HS-5 (cell line): ENCODE measurements at regions not wholly inside any gene's neighbourhood (a gene's known extent, or its start where the extent isn't known, plus 50 kb on each side); places are given as distances from the start of the nearest gene placed in this dataset.

Experiments used
- DNase-seq: peaks from one replicate; pipeline ENCODE4 v3.0.0-alpha.2; 2012; ENCODE audit warnings: low read depth

DNA sequence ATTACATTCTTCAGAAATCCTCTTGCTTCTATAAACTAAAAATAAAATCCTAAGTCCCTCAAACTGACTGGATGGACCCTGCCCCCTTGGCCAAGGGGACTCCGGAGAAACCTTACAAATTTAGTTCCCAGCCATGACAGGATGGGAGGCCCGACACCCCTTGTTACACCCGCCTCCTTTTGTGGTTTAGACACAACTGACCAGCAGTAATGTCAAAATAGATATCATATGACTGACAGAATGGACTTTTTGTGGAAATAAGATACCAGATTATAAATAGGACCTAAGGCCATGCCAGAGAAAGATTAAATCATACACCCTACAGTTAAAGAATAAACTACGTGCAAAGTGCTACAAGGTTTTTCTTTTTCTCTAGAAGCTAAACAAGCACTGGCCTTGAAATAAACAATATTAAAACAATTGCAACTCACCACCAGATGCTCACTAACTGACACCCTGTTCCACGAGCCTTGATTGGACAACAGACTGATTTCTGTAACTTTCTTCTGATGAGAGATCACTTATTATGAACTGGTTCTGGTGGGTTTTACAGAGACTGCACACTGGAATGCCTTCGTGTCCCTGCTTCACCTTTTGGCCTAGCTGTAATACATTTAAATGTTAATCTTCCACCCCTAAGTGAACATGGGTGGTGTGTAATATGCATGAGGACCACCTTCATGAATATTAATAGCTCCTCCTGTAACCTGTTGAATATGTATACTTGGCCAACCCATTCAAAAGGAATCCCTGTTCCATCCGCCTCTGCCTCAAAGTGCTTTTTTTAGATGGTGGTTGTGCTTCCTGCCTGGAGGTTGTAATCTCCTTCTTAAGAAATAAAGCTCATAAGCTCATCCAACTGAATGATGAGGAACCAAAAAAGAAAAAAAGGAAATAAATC is 99.6 kb downstream of the ODF2L start:
- no peak for DNase-seq

DNA sequence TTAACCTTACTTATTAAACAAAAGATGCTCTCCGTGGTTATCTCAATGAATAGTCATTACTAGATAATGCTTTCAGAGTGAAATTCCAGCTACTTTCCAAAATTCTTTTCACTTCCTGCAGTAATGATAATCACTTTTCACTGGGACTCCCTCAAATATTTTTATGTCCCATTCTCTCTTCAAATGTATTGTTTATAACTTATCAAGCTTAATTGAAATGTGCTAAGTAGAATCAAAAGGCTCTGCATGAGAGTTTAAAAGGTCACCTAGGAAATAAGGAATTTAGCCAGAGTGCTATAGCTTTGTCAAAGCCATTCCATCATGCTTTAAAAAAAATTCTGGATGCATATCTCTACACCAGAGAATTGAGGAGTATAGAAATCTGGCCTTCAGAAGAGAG is 106.4 kb downstream of the ODF2L start:
- DNase-seq: no peak

DNA sequence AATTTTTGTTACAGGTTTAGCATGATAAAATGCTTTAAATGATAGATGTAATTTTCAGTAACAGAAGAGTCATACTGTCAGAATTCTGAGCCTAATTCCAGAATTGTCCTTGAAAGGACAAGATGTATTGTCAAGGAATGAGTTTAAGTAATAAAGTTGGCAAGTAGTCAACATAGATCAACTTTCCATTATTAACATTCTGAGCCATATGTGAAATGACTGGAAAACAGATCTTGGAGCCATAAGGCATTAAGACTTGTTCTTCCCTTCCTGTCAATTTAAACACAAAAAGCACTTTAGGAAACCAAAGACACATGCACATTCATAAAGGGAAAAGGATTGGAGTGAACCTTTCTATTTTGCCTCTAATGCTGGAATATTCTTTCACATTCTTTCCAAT is 107.0 kb downstream of the ODF2L start:
- DNase-seq: no peak

DNA sequence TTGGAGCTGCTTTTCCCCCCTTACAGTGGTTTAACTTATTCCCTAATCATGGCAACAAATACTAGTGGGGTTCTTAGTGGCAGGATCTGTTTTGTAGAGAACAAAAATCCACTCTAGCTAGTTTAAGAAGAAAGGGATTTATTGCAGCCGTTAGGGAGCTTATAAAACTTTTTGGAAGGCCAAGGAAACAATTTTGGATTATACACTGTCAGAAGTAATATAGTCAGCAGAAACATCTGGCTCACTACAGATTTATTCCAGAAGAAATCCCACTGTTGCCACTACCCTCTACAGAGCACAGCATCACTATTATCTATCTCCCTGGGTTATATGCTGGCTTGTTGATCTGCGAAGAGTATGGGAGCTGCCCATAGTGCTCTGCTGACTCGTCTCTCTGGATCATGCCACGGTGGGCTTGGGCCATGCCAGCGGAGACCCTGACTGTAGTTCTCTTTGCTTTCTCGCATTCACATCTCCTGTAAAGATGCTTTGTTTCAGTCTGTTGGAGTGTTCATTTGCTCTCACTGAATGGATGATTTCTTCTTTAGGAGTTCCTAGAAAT is 107.5 kb downstream of the ODF2L start:
- DNase-seq: no peak

DNA sequence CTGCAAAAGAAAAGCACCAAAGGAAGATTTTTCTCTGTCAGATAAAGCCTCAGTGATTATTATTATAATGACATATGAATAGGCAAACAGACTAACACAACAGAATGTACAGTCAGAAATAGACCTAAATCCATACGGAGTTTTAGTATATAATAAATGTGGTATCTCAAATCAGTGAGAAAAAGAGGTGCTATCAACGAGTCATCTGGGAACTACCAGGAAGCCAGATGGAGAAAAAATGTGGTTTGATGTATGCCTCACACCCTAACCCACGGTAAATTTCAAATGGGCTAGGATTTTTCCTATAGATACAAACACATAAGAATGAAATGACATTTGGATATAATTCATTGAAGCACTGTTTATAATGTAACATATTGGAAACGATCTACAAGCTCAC is 110.3 kb downstream of the ODF2L start:
- no peak for DNase-seq

DNA sequence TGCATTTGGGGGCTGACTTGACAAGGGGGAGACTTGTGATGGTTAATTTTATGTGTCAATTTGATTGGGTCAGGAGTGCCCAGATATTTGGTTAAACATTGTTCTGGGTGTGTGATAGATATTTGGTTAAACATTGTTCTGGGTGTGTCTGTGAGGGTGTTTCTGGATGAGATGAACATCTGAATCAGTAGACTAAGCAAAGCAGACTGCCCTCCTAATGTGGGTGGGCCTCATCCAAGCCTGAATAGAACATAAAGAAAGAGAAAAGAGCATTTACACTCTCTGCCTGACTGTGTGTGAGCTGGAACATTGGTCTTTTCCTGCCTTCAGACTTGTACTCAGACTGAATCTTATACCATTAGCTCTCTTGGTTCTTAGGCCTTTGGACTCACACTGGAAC is 113.5 kb downstream of the ODF2L start:
- no peak for DNase-seq

DNA sequence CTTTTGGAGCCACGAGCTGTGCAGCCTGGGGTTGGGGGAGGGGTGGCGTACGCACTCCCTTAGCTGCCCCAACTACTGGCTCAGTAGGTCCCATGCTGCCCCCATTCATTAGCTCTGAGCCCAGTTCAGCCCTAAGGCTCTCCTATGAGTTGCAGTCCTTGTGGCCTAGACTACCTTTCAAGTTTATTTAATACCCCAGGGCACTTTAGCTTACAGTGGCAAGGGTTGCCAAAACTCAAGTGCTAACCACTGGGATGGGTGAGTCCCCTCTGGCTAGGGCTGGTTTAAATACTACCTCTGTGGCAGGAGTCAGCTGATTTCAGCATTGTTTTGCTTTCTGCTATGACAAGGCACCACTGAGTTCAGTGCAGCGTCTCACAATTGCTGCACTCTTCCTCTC is 118.2 kb downstream of the ODF2L start:
- DNase-seq: no peak

DNA sequence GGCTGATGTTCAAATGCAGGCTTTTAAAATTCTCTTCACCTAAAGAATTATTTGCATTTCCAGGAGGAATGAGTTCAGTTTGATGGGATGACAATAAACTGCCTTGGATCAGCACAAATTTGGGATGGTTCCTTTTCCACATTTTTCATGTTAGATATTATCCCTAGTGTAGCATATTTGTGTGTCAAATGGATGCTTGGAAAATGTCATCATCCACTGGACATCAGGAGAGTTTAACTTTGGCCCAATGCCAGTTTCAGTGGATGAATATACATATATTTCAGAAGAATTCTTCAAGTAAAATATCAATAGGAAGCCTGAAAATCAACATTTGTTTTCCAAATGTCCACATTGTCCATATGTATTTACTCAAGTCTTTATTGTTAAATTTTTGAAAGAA is 116.5 kb upstream of the COL24A1 start:
- no peak for DNase-seq

DNA sequence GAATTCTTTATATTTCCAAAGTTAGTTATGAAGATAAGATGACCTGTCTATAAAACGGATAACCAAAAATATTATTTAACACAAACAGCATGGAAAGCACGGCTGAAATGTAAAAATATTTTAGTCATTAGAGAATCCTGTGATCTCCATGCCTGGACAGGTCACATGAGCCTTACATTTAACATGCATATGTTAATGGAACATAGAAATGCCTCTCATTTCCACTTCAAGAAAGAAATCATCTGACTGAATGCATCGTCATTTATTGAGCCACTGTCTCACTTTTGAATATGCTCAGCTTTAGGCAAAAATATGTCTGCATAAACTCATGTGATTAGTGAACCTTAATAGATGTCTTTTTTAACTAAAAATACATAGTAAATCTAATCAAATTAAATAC is 115.5 kb upstream of the COL24A1 start:
- no peak for DNase-seq

DNA sequence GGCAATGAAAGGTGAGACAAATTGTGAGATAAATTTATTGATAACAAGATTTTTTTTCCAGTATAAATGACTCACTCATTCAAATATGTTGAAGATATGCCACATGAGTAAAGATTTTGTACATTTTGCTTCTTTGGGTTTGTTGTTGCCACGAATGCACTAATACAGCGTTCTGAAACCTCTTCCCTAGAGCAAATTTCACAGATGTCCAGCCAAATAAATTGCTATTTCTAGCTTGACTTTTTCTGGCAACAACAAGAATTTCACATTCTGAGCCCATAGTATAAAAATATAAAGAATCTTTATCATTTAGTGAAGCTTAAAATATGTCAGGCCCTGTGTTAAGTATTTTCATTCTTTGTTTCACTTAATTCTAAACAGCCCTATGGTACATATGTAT is 114.5 kb upstream of the COL24A1 start:
- DNase-seq: no peak

DNA sequence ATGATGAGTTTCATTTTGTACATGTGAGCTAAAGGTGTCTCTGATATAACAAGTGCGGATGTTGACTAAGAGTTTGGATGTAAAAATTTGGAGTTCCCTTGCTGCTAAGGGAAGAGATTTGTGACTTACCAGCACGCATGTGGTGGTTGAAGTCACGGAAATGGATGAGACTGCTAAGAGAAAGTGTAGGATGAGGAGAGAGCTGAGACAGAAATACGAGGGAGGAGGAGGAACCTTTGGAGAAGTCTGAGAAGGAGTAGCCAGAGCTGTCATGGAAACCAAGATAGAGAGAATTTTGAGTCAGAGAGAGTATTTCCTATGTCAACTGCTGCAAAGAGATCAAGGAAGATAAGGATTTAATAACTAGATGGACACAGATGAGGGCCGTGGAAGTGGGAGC is 106.5 kb upstream of the COL24A1 start:
- no peak for DNase-seq

DNA sequence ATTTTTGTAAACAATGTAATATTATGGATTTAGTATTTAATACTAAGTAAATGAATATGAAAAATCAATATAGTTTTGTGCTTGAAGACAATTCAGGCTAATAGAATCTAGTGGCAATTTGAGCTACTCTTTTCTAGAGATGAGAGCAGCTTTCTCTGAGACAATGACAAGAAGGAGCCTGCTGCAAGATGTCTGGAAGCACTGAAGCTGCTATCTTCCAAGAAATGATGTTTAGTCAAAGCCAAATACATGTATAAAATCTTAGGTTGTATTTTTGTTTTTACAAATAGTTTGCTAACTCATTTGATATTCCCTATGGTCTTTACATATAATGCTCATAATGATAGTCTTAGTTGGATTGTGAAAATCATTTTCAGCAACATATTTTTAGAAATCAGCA is 103.9 kb upstream of the COL24A1 start:
- DNase-seq: no peak

DNA sequence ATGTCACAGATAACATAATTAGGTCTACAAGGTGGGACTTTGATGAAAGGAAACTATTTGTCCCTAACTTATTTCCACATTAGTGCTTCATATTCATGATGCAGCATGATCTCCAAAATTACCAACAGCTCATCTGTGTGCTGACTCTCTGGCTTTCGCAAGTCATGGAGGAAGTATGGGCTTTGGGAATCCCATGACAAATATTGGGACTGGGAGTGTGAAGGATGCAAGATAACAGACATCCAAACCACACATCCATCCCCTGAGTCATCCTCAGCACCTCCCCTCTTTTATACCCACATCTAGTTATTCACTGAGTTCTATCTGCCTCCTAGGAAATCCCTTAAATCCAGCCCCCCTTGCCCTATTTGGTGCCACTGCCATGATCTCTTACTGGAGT is 102.8 kb upstream of the COL24A1 start:
- peak; percentile 20 for DNase-seq

DNA sequence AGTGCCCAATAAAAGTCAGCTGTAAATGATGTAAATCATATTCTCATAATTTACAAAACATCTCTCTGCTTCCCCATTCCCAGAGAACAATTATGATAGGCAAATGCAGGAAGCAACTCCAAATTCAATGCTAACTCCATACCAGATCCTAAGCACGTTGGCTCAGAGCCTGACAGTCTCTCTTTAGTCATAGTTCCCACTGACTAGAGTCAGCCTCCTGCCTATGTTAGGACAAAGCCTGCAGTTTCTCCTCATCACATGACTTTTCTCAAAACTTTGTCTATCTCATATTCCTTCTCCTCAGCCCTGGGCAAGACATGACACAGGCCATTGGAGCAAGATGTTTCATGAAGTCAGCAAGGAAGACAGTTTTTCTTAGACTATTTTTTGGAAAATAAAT is 101.5 kb upstream of the COL24A1 start:
- DNase-seq: no peak

DNA sequence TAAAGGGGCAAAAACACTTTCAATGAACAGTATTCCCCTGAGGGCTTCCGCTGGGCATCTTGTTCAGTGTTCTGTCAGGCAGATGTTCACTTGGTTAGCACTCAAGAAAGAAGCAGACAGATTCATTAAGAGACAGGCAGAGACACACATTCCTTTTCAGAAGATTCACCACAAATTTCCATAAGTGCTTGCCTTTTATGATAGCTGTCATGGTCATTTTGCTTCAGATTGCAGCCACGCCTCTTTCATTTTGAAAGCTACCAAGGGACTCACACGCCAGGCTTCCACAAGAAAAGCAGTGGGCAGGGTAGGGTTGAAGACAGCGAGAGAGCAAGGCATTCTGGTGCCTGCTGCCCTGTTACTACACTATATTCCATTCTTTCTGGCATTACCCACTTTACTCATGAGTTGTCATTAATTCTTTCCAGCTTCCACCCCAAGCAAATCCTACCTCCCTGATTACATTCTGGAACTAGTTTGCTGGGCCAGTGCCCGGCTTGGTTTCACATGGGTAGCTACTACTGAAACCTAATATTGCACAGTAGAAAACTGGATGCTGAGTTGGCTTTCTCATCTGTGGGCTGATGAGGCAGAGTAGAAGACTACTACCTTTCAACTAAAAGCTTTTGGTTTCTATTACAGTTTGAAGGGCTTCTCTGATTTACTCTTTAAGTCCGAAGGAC is 91.2 kb upstream of the COL24A1 start:
- DNase-seq: no peak

DNA sequence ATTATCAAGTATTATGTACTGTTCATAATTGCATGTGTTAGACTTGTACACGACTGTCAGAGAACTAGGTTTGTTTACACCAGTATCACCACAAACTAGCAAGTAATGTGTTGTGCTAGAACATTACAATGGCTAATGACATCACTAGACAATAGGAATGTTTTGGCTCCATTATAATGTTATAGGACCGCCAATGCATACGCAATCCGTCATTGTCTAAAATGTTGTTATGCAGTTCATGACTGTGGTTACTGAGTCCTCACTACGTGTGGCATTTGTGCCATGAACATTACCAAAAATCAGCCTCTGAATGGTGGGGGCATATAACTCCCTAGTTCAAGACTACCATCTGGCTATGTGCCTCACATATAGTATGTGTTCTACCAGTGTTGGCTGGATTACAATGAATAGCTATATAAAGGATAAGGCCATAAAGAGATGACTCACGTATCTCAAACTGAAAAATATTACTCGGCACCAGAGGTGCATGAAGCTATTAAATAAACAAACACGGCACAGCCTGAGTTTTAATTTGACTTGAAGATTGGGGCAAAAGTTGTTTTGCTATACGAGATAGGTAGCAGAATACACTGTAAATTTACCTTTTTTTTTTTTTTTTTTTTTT is 89.1 kb upstream of the COL24A1 start:
- no peak for DNase-seq

DNA sequence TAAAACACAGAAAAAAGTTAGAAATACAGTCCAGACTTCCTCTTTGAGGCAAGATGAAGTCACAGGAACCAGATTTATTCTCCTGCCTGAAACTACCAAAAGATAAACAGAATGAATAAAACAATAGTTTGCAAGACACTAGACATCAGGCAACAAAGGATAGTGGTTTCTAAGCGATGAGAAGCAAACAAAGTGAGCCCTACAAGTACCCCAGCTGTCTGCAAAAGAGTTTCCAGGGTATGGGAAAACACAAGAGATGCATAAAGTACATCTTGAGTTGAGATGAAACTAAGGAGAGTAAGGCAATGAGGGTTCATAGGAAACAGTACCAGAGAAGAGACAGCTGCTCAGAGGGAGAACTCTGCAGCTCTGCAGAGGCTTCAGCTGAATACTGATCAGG is 83.3 kb upstream of the COL24A1 start:
- DNase-seq: no peak

DNA sequence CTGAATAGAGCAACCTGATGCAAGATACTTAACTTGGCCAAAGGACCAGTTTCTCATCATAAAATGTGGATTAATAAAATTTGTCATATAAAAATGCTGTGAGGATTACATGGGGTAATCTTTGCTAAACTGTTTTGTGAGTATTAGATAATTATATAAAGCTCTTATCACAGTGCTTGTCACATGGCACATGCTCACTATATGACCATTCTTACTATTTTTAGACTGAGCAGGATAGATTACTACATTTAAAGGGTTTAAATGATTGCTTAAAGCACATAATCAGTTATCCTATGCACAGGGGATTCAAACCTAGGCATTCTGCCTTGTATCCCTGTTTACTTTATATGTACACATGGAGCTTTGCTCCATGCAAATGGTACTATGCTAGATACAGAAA is 82.9 kb upstream of the COL24A1 start:
- no peak for DNase-seq

DNA sequence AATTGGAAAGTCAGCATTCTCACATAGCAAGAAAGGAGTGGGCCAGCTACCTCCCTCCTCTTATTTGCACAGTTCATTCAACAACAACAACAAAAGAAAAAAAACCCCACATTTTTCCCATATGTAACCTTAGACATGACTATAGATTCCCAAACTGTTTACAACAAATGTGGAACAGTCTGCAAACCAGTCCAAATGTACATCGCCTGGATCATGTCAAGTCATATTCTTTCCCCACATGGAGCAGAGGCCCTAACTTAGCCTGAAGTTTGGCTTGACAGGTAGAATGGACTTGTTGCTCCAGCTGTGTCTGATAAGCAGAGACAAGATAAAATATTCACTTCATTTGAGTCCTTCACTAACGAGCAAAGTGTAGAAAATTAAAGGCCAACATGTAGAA is 81.7 kb upstream of the COL24A1 start:
- DNase-seq: no peak

DNA sequence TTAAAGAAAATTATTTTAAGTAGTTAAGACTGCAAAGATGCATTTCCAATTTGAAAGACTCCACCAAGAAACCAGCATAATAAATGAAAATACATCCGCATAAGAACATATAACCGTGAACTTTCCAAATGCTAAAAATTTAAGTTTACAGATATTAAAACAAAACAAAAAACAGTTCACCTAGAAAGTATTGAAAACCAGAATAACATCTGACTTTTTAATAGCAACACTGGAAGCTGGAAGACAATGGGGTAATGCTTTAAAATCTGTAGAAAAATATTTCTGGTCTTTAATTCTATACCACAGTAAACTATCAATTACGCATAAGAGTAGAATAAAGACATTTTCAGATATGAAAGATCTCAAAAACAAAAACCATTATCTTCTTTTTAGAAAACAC is 79.3 kb upstream of the COL24A1 start:
- DNase-seq: no peak

DNA sequence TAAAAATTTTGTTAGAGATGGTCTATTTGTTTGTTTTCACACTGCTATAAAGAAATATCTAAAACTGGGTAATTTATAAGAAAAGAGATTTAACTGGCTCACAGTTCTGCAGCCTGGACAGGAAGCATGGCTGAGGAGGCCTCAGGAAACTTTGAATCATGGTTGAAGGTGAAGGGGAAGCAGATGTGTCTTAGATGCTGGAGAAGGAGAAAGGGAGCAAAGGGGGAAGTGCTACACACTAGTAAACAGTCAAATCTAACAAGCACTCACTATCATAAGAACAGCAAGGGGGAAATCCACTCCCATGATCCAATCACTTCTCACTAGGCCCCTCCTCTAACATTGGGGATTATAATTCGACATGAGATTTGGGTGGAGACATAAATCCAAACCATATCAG is 76.8 kb upstream of the COL24A1 start:
- no peak for DNase-seq

DNA sequence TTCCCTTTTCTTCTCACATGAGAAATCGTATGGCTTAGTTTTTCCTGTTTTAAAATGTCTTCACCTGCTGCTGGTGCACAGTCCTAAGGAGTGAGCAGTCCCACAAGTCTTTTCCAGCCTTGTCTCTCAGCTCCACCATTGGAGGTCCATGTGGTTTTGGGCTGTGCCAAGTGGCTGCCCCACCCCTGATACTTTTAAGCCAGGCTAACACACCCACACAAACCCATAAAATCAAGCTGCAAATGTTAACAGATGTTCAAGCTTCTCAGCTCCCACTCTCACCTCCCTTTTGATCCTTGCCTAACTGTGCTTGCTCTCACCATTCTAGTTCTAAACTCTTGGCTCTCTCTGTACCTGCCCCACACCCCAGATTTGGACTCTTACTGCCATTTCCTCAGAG is 74.5 kb upstream of the COL24A1 start:
- no peak for DNase-seq

DNA sequence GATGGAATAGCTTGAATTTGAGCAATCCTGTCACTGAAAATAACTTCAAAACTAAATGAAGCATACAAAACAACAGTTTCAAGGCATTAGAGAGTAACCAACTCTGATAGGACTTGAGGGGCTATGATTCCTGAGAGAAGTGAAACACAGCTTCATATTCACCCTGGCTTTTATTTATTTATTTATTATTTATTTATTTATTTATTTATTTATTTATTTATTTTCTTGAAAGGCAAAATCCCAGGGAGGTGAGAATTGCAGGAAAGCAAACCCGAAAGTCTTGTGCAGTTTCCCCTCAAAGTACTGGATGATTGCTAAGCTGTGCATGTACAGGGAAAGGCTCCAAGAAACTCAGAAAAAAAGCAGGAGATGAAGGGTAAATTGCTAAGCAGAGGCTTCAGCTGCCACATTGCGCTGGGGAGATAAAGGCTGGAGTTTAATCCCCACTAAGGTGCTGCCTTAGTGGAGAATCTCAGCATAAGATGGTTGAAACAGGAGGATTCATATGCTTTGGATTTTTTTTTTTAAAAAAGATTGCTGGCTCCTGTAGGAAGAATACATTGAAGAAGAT is 72.9 kb upstream of the COL24A1 start:
- no peak for DNase-seq
